ENCODE measurements at regions not wholly inside any gene's neighbourhood (a gene's known extent, or its start where the extent isn't known, plus 50 kb on each side); places are given as distances from the start of the nearest gene placed in this dataset.

- Histone ChIP-seq H3K4me3 (no peak overlapping the region), H3K27ac (no peak overlapping the region), H3K36me3 (no peaks in the 10 kb centered on the region), H3K27me3 (peaks cover 0 to 6% (median 0%) of the 10 kb centered on the region in 7 donors), H3K9me3 (peaks cover 0 to 5% (median 0%) of the 10 kb centered on the region in 11 donors), H3K4me1 (no peaks in the 10 kb centered on the region)
- 69 to 70% methylated on average over 3 of the region's 3 CpGs for WGBS, 2 donors
- intact Hi-C loops (cut with DNase I) = no loop called here
- DNase-seq (no peak), ATAC-seq (no peak)
- TF ChIP-seq, protein P1, sequence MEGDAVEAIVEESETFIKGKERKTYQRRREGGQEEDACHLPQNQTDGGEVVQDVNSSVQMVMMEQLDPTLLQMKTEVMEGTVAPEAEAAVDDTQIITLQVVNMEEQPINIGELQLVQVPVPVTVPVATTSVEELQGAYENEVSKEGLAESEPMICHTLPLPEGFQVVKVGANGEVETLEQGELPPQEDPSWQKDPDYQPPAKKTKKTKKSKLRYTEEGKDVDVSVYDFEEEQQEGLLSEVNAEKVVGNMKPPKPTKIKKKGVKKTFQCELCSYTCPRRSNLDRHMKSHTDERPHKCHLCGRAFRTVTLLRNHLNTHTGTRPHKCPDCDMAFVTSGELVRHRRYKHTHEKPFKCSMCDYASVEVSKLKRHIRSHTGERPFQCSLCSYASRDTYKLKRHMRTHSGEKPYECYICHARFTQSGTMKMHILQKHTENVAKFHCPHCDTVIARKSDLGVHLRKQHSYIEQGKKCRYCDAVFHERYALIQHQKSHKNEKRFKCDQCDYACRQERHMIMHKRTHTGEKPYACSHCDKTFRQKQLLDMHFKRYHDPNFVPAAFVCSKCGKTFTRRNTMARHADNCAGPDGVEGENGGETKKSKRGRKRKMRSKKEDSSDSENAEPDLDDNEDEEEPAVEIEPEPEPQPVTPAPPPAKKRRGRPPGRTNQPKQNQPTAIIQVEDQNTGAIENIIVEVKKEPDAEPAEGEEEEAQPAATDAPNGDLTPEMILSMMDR (IDR thresholded peaks at IDR 0.05) = no peak
Measured at GRCh38 chr20:60892095-60892813, 359.8 kb upstream of the CDH4 start.

- H3K27me3 ChIP-seq = peaks cover 0 to 9% (median 0%) of the 10 kb centered on the region in 7 donors
- H3K36me3 ChIP-seq = no peaks in the 10 kb centered on the region
- H3K27ac ChIP-seq = no peak overlapping the region
- no peaks in the 10 kb centered on the region for H3K4me1 ChIP-seq
- H3K9me3 ChIP-seq = peaks cover 0 to 5% (median 0%) of the 10 kb centered on the region in 11 donors
- intact Hi-C loops (cut with DNase I) = no loop called here
- DNase-seq (no peak), ATAC-seq (no peak)
- no peak overlapping the region for H3K4me3 ChIP-seq
- TF ChIP-seq, protein P1 (IDR thresholded peaks at IDR 0.05) = no peak
- 83 to 86% methylated on average over 5 of the region's 5 CpGs for WGBS, 2 donors
Measured at GRCh38 chr20:60894091-60894490, 358.0 kb upstream of the CDH4 start.

DNA sequence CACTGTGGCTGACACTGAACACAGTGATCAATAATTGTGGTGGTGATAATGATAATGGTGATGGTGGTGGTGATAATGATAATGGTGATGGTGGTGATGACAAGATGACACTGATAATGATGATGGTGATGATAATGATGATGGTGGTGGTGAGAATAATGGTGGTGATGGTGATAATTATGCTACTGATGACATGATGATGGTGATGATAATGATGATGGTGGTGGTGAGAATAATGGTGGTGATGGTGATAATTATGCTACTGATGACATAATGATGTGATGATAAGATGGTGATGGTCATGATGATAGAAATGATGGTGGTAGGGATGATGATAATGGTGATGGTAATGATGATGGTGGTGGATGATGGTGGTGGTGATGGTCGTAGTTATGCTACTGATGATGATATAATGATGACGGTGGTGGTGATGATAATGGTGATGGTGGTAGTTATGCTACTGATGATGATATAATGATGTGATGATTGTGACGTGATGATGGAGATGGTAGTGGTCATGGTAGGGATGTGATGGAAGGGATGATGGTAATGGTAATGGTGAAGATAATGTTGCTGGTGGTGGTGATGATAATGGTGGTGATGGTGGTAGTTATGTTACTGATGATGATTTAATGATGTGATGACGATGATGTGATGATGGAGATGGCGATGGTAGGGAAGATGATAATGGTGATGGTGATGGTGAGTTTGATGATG is 356.5 kb upstream of the CDH4 start:
- Histone ChIP-seq H3K4me1 (no peaks in the 10 kb centered on the region), H3K27me3 (peaks cover 0 to 15% (median 0%) of the 10 kb centered on the region in 7 donors), H3K4me3 (no peak overlapping the region), H3K36me3 (no peaks in the 10 kb centered on the region), H3K27ac (no peak overlapping the region), H3K9me3 (peaks cover 0 to 5% (median 0%) of the 10 kb centered on the region in 11 donors)
- no peak for ATAC-seq
- DNase-seq = no peak
- 89 to 91% methylated on average over 5 of the region's 5 CpGs for WGBS, 2 donors
- intact Hi-C loops (cut with DNase I) = no loop called here
- TF ChIP-seq, protein P1 (IDR thresholded peaks at IDR 0.05) = no peak

DNA sequence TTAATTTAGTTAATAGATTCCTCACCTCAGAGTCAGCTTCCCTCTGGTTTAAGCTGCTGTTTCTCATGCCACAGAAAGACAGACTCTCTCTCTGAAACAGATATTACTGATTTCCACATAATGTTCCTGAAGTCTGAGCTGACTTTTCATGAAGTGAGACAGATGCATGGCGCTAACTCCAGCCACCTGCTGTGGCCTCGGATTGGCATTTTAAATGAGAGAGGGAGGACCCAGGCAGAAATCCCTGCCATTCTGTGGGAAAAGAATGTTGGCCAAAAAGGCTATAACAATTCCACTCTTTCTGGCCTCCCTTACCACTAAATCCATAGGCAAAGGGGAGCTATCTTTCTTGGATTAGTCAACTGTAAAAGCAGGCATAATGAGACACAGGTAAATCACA is 354.1 kb upstream of the CDH4 start:
- H3K4me3 ChIP-seq = no peak overlapping the region
- no peak for ATAC-seq
- peaks cover 0 to 19% (median 4%) of the 10 kb centered on the region in 11 donors for H3K9me3 ChIP-seq
- intact Hi-C loops (cut with DNase I) = no loop called here
- TF ChIP-seq, protein P1 (IDR thresholded peaks at IDR 0.05) = no peak
- 29 to 40% methylated on average over 2 of the region's 2 CpGs for WGBS, 2 donors
- H3K36me3 ChIP-seq = no peaks in the 10 kb centered on the region
- no peak for DNase-seq
- no peak overlapping the region for H3K27ac ChIP-seq
- peaks cover 0 to 15% (median 0%) of the 10 kb centered on the region in 7 donors for H3K27me3 ChIP-seq
- no peaks in the 10 kb centered on the region for H3K4me1 ChIP-seq

Data from heart right ventricle (tissue), 16 donors.